NCI-H146 (cell line): ENCODE measurements at regions not wholly inside any gene's neighbourhood (a gene's known extent, or its start where the extent isn't known, plus 50 kb on each side); places are given as distances from the start of the nearest gene placed in this dataset.
"Not testable (repeated sequence)": the region's sequence is repeated elsewhere in the genome, so short reads cannot be mapped to it uniquely, and the experiment has no call there.

Experiments
- DNase-seq: peaks from one replicate; lab custom pipeline; 2025; lab: John Stamatoyannopoulos, UW

DNA sequence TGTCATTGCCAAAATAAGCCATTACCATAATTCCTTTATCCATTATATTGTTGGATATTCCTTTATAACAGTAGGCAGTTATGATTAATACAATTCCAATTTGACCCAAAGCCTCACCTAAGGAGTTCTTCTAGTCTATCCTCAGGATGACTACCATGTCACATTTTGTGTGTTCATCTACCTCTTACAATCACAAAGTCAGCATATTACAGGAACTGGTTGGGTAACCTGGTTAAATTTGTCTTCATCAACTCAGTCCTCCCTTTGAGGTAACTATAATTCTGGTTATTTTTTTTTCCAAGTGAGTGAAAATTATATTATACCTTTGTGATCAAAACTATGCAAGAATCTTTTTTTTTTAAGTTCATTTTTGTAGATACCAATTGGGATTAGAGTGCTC lies 540.5 kb downstream of the BTBD3 start:
- DNase-seq, result no peak

DNA sequence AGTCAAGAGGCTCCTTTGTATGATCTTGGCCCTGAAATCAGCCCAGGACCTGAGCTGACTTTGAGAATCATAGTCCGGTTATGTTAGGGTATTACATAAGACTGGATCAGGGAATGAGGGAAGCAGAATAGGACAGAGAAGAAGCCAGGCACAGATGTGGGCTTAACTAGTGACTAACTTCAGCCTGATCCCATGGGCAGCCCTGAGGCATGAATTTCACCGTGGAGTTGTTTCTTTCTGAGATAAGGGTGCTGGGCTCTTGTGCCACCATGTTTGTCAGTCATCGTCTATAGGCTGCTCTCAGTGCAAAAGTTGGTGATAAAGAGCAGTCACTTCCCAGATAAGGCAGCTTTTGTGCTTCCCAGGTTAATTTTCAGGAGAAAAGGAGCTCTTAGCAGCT lies 544.7 kb upstream of the SPTLC3 start:
- no peak for DNase-seq

DNA sequence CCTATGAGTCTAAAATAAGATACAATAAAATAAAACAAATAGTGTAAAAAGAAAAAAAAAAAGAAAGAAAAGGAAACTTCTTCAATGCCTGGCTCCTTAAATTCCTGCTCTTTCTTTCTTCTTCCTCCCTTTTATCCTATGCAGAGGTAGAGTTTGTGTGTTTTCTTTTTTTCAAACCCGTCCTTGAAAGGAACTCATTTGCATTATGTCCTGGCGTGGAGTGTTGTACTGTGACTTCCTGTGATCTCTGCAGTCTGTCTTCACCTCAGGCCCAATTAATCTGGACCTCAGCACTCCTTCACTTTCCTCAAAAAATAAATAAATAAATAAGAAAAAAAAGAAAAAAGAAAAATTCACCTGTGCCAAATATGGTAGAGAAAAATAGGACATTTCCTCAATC lies 541.9 kb upstream of the SPTLC3 start:
- peak; percentile 64 for DNase-seq

DNA sequence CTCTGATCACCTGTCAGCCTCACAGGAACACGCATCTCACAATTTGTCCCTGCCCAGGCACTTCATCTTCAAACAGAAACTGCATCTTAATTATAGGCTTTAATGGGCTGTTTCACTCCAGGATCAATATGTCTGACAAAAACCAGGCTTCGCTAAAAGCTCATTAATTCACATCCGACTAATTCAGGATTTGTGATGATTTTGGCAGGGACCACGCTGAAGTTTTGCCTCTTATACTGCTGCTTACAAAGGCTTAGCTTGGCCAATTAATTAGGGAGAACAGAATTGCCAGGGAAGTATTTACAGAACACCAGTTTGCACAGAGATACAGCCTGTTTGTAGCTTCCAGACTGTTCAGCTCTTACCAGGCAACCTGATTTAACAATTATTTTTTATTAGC lies 541.0 kb upstream of the SPTLC3 start:
- DNase-seq, result peak; percentile 92

DNA sequence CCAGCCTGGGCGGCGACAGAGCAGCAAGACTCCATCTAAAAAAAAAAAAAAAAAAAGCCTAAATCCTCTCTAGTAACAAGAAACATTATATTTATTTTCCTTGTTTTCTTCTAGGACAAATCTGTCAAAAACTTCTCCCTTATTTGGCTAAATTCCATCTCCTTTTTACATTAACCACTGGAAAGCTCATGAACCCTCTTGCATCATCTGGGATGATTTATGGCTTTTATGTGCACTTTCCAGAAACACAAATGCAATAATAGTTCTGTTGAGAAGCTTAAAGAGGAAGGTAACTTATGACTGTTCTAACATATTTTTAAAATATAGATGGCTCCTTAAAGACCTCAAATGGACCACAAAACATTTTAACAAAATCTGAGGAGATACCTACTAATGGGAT lies 526.1 kb upstream of the SPTLC3 start:
- no peak for DNase-seq

DNA sequence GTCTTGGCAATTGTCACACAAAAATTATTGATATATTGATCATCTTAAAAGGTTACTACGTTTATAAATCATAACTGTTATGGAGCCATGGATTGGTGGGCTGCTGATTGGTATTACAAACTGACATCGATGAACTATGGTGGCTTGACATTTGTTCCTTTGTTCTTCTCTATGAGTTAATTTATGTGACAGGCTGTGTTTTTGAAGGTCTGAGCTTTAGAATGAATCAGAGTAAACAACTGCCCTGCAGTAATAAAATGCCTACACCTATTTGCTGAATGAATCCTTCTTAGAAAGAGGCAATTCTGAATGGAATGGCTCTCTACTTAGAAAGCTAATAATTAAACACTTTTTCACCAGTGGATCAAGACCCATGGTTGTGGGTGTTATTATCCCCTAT lies 506.3 kb upstream of the SPTLC3 start:
- no peak for DNase-seq

DNA sequence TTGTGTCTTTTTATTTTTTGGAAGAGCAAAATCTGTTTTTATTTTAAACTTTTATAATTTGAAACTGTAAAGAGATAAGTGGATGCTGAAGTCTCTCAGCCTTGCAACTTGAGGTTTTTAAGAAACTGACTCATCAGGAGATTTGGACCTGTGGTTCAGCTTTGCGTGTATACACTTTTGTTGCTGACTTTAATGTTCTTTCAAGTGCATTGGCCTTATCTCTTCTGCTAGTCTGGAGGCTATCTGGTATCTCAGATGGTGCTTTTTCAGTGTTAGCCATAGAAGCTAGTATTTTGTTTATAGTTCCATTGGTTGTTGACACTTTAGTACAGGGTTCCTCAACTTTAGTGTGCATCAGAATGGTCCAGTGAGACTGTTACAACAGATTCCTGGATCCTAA lies 504.0 kb upstream of the SPTLC3 start:
- no peak for DNase-seq

DNA sequence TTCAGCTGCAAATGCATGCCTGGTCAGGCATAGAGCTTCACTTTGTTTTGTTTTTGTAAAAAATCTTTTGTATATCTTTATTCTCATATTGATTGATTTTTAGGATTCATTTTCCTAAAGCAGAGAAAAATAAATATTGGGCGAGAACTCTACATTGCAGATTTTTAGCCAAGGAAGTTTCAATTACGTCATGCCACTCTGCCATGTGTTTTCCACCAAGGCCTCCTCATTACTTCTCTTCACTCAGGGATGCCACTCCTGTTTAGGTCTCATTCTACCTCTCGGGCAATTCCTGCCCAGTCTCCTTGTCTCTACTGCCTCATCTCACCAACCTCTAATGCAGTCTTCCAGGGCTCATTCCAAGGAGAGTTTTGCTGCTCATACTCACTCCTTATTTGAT lies 497.3 kb upstream of the SPTLC3 start:
- no peak for DNase-seq

DNA sequence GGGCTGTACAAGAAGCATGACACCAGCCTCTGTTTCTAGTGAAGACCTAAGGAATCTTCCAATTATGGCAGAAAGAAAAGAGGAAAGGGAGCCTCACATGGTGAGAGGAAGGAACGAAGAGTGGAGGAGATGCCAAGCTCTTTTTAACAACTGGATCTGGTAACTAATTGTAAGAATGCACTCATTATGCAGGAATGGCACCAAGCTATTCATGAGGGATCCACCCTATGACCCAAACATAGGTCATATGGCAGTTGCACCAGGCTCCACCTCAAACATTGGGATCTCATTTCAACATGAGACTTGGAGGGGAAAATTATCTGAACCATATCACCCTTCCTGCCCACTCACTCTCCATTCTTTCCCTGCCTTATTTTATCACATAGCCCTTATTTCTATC lies 496.0 kb upstream of the SPTLC3 start:
- no peak for DNase-seq

DNA sequence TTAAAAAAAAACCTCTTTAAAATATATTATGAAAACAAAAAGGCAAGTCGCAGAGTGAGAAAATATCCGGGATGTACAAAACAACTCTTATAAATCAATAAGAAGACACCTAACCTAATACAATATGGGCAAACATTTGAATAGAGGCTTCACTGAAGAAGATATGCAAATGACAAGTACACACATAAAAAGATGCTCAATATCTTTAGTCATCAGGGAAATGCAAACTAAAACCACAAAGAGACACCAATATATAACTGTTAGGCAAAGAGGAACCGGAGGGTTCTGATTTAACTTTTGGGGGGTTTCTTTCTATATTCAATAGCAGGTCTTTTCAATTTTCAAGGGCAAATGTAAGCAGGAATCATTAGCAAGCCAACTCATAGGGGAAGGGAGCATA lies 480.7 kb upstream of the SPTLC3 start:
- no peak for DNase-seq

DNA sequence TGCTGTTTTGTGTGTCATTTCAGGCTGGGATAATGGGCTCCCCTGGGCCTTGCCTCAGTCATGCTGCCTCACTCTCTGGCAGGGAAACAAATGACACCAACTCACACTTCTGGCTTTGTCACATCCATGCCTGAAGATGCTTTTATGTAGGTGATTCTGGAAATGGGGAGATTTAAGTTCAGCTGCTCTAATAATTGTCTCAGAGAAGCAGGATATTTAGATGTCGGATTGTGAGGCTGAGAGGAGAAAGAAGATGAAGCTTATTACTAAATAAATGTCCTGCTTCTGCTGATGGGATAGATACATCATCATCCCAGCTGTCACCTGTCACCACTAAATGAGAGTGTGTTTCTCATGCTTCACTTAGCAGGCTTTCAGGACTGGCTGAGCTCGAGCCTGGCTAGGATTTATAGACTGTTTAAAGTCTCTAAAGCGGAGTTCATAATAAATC lies 480.2 kb upstream of the SPTLC3 start:
- DNase-seq, result peak; percentile 6

DNA sequence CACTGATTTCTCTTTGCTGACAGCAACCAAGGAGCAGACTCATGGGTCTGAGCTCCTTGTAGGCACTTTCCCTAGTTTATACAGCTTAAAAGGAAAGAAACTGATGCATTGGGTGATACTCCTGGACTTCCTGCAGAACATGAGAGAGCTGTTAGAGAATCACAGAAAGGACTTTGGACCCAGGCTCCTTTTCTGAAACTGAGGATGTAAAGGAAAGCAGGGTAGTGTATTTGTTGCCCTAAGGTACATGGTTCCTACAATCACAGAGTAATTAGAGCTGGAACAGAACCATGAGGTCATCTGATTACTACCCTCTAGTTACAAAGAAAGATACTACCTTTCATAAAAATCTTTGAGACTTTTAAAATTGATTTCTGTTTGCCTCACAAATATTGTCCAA lies 477.1 kb upstream of the SPTLC3 start:
- no peak for DNase-seq

DNA sequence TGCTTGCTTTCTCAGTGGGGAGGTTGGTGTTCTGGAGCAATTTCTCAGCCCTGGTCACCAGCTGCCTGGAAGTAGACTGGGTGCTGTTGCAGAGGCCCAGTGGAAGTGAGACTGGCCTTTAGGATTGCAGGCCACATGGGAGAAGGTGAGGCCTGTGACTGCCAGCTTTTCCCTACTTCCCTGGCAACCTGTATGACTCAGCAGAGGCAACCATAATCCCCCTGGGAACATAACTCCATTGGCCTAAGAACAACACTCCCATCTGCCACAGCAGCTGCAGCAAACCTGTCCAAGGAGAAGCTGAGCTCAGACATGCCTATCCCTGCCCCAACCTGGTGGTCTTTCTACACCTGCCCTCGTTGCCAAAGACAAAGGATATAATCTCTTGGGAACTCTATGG lies 473.5 kb upstream of the SPTLC3 start:
- DNase-seq, result no peak

DNA sequence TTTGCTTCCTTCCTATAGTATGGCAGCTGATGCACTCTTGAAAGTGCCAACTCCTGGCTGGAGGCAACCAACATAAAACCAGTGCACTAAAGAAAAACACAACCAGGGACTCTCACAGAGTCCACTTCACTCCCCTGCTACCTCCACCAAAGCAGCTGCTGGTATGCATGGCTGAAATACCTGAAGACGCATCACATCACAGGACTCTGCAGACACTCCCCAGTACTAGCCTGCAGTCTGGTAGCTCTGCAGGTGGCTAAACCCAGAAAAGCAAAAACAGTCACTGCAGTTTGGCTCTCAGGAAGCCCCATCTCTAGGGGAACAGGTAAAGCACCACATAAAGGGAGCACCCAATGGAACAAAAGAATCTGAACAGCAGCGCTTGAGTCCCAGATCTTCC lies 473.0 kb upstream of the SPTLC3 start:
- no peak for DNase-seq

DNA sequence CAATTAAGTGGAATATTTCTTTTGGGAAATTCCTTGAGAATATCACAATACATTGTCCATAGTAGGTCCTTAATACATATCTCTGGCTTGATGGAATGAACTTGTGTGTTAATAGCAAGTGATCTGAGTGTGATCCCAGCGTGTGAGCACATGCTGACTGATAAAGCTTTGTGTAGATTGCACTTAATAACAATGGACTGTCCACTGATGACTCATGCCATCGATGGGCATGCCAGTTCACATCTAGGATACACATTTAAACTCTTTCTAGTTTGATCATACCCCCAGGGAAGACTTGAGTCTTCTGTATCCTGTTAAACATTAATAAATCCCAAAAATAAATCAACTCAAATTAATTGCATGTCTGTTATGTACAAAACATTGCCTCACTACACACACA lies 454.3 kb upstream of the SPTLC3 start:
- DNase-seq, result peak; percentile 94

DNA sequence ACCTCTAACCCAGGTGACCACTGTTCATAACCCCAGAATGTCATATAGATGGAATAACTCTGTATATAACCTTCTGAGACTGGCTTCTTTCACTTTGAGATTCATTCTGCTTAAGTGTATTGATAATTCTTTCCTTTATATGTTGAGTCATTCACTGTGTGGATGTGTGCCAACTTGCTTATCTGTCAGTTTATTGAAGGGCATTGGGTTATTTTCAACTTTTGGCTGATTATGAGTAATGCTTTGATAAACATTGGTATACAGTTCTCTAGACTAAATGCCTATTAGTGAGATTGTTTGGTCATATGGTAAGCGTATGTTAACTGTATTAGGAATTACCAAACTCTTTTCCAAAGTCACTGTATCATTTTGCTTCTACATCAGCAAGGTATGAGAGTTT lies 453.4 kb upstream of the SPTLC3 start:
- peak; percentile 12 for DNase-seq

DNA sequence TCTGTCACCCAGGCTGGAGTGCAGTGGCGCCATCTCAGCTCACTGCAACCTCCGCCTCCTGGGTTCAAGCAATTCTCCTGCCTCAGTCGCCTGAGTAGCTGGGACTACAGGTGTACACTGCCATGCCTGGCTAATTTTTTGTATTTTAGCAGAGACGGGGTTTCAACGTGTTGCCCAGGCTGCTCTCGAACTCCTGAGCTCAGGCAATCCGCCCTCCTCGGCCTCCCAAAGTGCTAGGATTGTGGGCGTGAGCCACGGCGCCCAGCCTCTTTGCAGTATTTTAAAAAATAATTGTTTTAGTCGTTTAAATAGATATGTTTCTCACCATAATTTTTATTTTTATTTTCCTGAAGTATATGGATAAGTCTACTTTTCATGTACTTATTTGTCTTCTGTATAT lies 452.9 kb upstream of the SPTLC3 start:
- DNase-seq, result not testable (repeated sequence)

DNA sequence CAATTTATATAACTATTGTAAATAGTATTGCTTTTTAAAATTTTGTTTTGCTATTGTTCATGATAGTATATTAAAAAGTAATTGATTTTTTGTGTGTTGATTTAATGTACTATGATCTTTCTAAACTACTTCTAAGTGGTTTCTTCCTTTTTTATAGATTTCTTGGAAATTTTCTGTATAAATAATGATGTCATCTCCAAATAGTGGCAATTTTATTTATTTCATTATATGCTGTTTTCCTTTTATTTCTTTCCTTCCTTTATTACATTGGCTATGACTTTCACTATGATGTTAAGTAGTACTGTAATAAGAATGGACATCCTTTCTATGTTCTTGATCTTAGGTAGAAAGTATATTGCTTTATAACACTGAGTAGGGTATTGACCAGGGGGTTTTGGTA lies 451.5 kb upstream of the SPTLC3 start:
- DNase-seq, result no peak

DNA sequence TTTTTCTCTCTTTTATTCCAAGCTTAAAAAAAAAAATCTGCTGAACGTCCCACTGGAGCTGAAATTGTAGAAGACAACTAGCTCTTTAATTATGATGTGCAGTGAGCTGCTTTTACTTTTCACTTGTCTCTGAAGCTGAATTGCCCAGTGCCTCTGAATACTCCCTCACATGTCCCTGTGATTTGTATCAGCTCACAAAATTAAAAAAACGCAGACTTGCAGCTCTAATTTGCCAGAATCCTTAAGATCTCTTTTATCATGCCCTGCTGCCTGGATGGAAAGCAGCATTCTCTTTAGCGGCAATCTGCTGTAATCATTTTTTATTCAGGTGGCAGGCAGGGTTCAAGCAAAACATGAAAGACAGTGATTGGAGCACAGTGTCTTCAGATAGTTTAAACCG lies 443.8 kb upstream of the SPTLC3 start:
- no peak for DNase-seq

DNA sequence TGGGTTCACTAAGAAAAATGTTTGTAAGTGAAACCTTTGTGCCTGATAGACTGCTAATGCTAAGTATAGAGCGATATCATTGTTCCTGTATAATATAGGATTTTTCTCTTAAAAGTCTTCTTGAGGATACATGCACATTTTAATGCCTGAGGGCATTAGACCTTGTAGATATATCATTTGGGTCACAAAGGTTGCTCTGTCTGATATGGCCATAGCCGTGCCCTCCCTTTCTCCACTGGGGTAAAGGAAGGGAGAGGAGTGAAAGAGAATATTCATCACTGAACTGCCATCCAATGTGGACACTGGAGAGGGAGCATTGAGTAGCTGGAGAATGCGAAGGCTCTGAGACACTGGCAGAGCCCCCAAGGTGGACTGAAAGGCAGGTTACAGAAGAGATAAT lies 442.2 kb upstream of the SPTLC3 start:
- no peak for DNase-seq

DNA sequence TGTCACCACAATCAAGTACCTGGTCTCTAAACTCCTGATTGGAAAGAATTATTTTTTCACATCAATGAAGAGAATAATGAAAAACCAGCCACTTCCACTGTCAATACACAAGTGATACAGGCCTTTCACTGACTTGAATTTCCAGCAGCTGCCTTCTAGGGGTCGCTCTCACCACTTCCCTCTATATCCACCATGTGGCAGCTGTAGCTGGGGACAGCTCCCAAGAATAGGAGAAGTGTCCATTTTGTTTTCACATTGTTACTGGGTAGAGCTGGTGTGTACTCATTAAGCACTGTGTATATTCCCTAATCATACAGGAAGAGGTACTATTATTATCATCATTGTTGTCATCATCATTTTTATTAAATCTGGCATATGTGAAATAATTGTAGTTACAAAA lies 438.4 kb upstream of the SPTLC3 start:
- peak; percentile 80 for DNase-seq

DNA sequence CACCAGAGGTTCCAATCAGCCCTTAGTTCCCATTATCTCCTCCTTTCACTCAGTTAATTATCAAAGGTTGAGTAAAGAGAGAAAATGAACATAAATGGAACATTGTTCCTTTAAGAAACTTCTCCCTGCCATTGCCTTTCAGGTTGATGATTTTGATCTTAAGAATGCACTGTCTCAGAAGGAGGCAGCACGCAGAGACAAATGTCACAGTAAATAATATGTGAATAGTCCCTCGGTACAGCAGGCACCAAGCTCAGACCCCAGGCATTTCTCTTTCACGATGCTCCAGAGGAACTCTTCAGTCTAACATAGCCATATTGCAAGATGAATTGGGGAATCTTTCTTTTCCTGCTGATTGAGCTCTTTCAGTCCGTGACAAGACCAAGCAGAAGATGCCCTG lies 435.3 kb upstream of the SPTLC3 start:
- no peak for DNase-seq

DNA sequence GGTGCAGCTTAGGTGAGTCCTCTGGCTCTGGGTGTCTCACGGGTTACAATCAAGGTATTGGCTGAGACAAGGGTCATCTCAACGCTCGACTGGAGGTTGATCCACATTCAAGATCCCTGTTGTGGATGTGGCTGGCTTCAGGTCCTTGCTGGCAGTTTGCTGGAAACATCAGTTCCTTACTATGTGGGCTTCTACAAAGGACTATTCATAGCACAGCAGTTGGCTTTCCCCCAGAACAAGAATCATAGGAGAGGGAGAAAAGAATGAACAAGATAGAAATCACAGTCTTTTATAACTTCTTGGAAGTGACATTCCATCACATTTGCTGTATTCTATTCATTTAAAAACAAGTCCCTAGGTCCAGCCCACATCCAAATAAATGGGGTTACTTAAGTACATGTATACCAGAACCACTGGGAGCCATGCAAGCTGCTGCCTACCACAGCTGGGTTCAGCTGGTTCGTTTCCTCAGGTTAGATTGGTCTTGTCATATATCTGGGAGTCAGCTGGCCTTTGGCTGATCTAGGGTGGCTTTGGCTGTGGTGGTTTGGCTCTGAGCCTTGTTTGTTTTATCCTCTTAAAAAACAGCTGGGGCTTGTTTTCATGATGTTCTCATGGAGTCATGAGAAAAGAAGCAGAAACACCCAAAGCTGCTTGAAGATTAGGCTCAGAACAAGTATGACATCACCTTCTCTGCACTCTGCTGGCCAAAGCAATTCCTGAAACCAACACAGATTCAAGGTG lies 433.2 kb upstream of the SPTLC3 start:
- no peak for DNase-seq

DNA sequence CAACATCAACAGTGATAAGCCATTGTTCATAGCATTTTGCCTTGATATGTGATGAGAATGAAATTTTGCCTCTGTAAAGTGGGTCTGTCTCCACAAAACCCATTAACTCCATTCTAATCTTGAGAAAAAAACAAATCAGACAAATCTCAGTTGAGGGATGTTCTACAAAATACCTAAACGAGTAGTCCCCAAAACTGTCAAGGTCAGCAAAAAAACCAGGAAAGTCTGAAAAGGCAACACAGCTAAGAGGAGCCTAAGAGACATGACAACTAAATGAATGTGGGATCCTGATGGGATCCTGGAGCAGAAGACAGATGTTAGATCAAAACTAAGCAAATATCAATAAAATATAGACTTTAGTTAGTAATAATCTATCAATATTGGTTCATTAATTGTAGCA lies 431.6 kb upstream of the SPTLC3 start:
- no peak for DNase-seq
